DOHH2 (cell line): ENCODE measurements at regions not wholly inside any gene's neighbourhood (a gene's known extent, or its start where the extent isn't known, plus 50 kb on each side); places are given as distances from the start of the nearest gene placed in this dataset.

Experiments used
- EZH2phosphoT487 ChIP-seq: fragments of 200-600 bp; sonication (generic); IDR thresholded peaks from 2 replicates; pipeline ENCODE4 v1.6.1; 2017; ENCODE audit warnings: borderline replicate concordance, mild to moderate bottlenecking, antibody characterized with exemption, low read length, moderate library complexity, mixed read lengths
- TF ChIP-seq, protein P1 (sequence below): fragments of 200-600 bp; sonication (generic); IDR thresholded peaks from one replicate; pipeline ENCODE4 v1.5.1; 2014; ENCODE audit warnings: antibody characterized with exemption, mild to moderate bottlenecking, low read depth, low read length; ENCODE audit not compliant: poor library complexity, severe bottlenecking

DNA sequence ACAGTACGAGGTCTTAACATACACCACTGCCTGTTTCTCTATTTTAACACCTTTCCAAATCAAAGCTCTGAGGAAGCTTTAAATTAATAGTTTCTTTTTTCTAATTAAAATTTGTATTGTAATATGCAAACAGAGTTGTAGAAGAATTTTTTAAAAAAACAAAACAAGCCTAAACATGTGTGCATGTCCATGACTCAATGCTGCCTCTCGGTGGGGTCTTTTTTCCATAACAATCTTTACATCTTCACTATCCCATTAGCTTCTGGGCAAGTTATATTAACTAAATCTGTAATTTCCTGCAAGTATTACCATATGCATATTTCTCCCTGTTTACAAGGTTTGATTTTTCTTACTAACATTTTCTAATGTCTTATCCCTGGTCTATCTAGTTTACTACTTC lies 143.9 kb upstream of the NAV3 start:
- TF ChIP-seq, protein P1, sequence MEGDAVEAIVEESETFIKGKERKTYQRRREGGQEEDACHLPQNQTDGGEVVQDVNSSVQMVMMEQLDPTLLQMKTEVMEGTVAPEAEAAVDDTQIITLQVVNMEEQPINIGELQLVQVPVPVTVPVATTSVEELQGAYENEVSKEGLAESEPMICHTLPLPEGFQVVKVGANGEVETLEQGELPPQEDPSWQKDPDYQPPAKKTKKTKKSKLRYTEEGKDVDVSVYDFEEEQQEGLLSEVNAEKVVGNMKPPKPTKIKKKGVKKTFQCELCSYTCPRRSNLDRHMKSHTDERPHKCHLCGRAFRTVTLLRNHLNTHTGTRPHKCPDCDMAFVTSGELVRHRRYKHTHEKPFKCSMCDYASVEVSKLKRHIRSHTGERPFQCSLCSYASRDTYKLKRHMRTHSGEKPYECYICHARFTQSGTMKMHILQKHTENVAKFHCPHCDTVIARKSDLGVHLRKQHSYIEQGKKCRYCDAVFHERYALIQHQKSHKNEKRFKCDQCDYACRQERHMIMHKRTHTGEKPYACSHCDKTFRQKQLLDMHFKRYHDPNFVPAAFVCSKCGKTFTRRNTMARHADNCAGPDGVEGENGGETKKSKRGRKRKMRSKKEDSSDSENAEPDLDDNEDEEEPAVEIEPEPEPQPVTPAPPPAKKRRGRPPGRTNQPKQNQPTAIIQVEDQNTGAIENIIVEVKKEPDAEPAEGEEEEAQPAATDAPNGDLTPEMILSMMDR, result no peak
- TF ChIP-seq EZH2phosphoT487, result no peak
